ENCODE measurements at regions not wholly inside any gene's neighbourhood (a gene's known extent, or its start where the extent isn't known, plus 50 kb on each side); places are given as distances from the start of the nearest gene placed in this dataset.

DNA sequence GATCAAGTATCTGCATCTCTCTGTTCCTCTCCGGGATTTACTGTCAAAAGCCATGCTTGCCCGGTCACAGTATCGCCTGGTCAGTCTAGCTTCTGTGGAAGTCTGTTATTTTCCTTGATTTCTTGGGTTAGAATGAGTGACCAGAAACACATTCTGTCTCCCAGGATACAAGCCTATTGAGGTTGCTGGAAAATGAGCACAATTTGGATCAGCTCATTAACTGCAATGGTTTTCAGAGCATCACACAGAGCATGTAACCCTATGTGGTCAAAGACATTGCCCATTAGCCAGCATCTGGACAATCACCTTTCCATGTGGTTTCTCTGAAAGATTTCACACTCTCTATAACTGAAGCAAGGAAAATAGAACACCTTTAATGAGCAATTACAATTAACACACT lies 124.2 kb upstream of the FAM98A start:
- TF ChIP-seq CTCF (IDR thresholded peaks at IDR 0.05) (no peak), POLR2A (IDR thresholded peaks at IDR 0.05) (no peak)
